ENCODE measurements at regions not wholly inside any gene's neighbourhood (a gene's known extent, or its start where the extent isn't known, plus 50 kb on each side); places are given as distances from the start of the nearest gene placed in this dataset.

GRCh38 chr1:198861636-198862035 is 222.8 kb downstream of the PTPRC start:
- no peak for DNase-seq (ENCODE audit: low spot score)

- no peak for DNase-seq (ENCODE audit: low spot score)
Measured at GRCh38 chr1:198864695-198865094, 225.9 kb downstream of the PTPRC start.

- DNase-seq (ENCODE audit: low spot score), result no peak
Measured at GRCh38 chr1:198865319-198865718, 226.5 kb downstream of the PTPRC start.

- no peak for DNase-seq (ENCODE audit: low spot score)
Measured at GRCh38 chr1:198867182-198867581, 228.3 kb downstream of the PTPRC start.

- DNase-seq (ENCODE audit: low spot score), result no peak
Measured at GRCh38 chr1:198873696-198874230, 234.9 kb downstream of the PTPRC start.

- no peak for DNase-seq (ENCODE audit: low spot score)
Measured at GRCh38 chr1:198876371-198876871, 237.6 kb downstream of the PTPRC start.

GRCh38 chr1:198878566-198878965 is 239.7 kb downstream of the PTPRC start:
- DNase-seq (ENCODE audit: low spot score), result no peak

GRCh38 chr1:198879711-198880306 is 241.0 kb downstream of the PTPRC start:
- DNase-seq (ENCODE audit: low spot score), result no peak

- DNase-seq (ENCODE audit: low spot score), result no peak
Measured at GRCh38 chr1:198880397-198880796, 241.6 kb downstream of the PTPRC start.

GRCh38 chr1:198880818-198881597 is 242.2 kb downstream of the PTPRC start:
- no peak for DNase-seq (ENCODE audit: low spot score)

- DNase-seq (ENCODE audit: low spot score), result no peak
Measured at GRCh38 chr1:198883184-198883583, 244.3 kb downstream of the PTPRC start.

GRCh38 chr1:198887866-198888265 is 249.0 kb downstream of the PTPRC start:
- DNase-seq (ENCODE audit: low spot score), result no peak

GRCh38 chr1:198888379-198888943 is 249.6 kb downstream of the PTPRC start:
- no peak for DNase-seq (ENCODE audit: low spot score)

GRCh38 chr1:198889101-198889500 is 250.3 kb downstream of the PTPRC start:
- DNase-seq (ENCODE audit: low spot score), result no peak

GRCh38 chr1:198889749-198890148 is 250.9 kb downstream of the PTPRC start:
- DNase-seq (ENCODE audit: low spot score), result no peak

GRCh38 chr1:198890214-198890930 is 251.5 kb downstream of the PTPRC start:
- no peak for DNase-seq (ENCODE audit: low spot score)

- no peak for DNase-seq (ENCODE audit: low spot score)
Measured at GRCh38 chr1:198892065-198892464, 253.2 kb downstream of the PTPRC start.

- DNase-seq (ENCODE audit: low spot score), result no peak
Measured at GRCh38 chr1:198893141-198893540, 254.3 kb downstream of the PTPRC start.

GRCh38 chr1:198893763-198894444 is 255.1 kb downstream of the PTPRC start:
- no peak for DNase-seq (ENCODE audit: low spot score)

- DNase-seq (ENCODE audit: low spot score), result no peak
Measured at GRCh38 chr1:198901266-198901665, 262.4 kb downstream of the PTPRC start.

GRCh38 chr1:198902655-198903054 is 263.8 kb downstream of the PTPRC start:
- no peak for DNase-seq (ENCODE audit: low spot score)

All from mesenteric fat pad (tissue), 1 donor.